C4-2B (cell line): ENCODE measurements at regions not wholly inside any gene's neighbourhood (a gene's known extent, or its start where the extent isn't known, plus 50 kb on each side); places are given as distances from the start of the nearest gene placed in this dataset.

ENCODE experiments used
- CTCF ChIP-seq: fragments of 450-650 bp; conservative IDR thresholded peaks from 2 replicates; pipeline ENCODE4 v1.5.1; 2017; ENCODE audit warnings: mild to moderate bottlenecking
- ZFX ChIP-seq: fragments of 450-650 bp; IDR thresholded peaks from 2 replicates; pipeline ENCODE4 v1.6.1; 2017

GRCh38 chr3:23136054-23136453, 67.1 kb upstream of the UBE2E2 start:
- no peak for TF ChIP-seq CTCF
- no peak for TF ChIP-seq ZFX
